WTC11 (cell line): ENCODE measurements at regions not wholly inside any gene's neighbourhood (a gene's known extent, or its start where the extent isn't known, plus 50 kb on each side); places are given as distances from the start of the nearest gene placed in this dataset.

Experiments used
- ELF4 ChIP-seq: sonication (generic); formaldehyde crosslinking; IDR thresholded peaks from 2 replicates; pipeline ENCODE4 v1.8.1; 2022; ENCODE audit warnings: low read depth, mild to moderate bottlenecking, moderate library complexity, missing genetic modification reagents
- ZNF232 ChIP-seq: sonication (generic); formaldehyde crosslinking; IDR thresholded peaks from 2 replicates; pipeline ENCODE4 v1.8.0; 2022; ENCODE audit warnings: mild to moderate bottlenecking, missing genetic modification reagents
- TF ChIP-seq, protein P1 (sequence below): fragments of 200-600 bp; IDR thresholded peaks from 2 replicates; pipeline ENCODE4 v1.8.0; 2022; ENCODE audit warnings: antibody characterized with exemption

DNA sequence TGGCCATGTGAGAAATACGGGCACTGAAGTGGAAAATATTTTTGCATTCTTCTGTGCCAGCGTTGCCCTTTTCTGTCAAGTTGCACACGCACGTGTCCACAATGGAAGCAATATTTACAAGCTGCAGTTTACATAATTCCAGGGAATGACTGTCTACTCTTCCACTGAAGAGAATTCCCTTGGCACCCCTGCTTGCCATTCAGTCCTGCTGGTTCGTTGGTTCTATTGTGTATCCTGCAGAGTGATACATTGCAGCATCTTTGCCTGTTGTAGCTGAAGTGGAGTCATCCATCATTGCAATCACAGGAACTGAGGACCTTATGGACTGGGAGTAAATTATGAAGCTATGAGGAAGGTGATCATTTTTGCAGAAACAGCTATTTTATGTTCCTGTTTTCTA is 759.4 kb downstream of the ROBO2 start:
- TF ChIP-seq, protein P1, sequence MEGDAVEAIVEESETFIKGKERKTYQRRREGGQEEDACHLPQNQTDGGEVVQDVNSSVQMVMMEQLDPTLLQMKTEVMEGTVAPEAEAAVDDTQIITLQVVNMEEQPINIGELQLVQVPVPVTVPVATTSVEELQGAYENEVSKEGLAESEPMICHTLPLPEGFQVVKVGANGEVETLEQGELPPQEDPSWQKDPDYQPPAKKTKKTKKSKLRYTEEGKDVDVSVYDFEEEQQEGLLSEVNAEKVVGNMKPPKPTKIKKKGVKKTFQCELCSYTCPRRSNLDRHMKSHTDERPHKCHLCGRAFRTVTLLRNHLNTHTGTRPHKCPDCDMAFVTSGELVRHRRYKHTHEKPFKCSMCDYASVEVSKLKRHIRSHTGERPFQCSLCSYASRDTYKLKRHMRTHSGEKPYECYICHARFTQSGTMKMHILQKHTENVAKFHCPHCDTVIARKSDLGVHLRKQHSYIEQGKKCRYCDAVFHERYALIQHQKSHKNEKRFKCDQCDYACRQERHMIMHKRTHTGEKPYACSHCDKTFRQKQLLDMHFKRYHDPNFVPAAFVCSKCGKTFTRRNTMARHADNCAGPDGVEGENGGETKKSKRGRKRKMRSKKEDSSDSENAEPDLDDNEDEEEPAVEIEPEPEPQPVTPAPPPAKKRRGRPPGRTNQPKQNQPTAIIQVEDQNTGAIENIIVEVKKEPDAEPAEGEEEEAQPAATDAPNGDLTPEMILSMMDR = no peak
- TF ChIP-seq ZNF232 = no peak
- TF ChIP-seq ELF4 (CRISPR knock-in tag) = no peak
